ENCODE measurements at regions not wholly inside any gene's neighbourhood (a gene's known extent, or its start where the extent isn't known, plus 50 kb on each side); places are given as distances from the start of the nearest gene placed in this dataset.

DNA sequence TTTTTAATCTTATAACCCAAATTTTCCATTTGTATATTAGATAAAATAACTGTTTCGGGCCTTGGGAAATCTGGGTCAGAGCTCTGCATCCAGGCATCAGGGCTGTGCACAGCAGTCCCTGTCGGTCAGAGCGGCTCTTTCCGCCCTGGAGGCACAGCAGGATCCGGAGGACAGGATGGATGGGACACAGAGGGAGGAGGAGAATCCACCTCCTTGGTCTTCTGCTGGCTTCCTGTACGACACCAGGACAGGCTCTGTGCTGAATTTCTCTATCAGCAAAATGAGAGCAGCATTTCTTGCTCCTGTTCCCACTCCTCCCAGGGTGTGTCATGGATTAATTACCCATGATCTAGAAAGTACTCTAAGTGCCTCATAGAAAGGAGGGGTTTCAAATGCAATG, 254.9 kb downstream of the SKAP2 start:
- 1% methylated on average over 6 of the region's 6 CpGs for WGBS (ENCODE audit: insufficient coverage, low coverage, missing lambda C conversion rate)
- no peak for FAIRE-seq
- POLR2A ChIA-PET: interaction anchor here (0.6 to 1.4 kb wide), 2 partner anchors 11 to 53 kb away, joined by 4 read pairs; no protein-coding TSS in a partner anchor

DNA sequence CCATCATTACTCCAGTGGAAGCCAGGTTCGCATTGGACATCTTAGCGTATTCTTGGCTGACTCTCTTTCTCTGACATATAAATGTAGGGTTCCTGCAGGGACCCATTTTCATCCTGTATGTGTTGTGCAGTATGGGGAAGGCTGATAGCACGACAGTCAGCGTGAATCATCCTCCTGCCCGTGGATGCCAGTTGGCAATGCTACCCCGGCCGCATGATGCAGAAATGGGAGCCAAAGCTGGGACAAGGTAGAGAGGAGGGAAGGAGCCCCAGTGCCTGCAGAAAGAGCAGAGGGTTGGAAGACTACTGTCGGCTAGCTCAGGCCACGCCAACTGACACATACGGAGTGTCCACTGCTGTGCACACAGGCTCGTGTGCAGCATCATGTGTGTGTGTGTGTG, 251.6 kb downstream of the SKAP2 start:
- 2% methylated on average over 11 of the region's 11 CpGs for WGBS (ENCODE audit: insufficient coverage, low coverage, missing lambda C conversion rate)
- no peaks in the 10 kb centered on the region for H3K9me1 ChIP-seq (ENCODE audit: control insufficient read depth, insufficient read depth, low read length)
- no peak overlapping the region for H2AFZ ChIP-seq (ENCODE audit: low read depth, low read length)
- no peak overlapping the region for H3K4me2 ChIP-seq (ENCODE audit: insufficient read depth, low read length)
- ChIA-PET CTCF (ENCODE audit: low intra/inter-chr PET ratio) (no interaction called here), POLR2A (interaction anchor here (0.6 kb wide), 1 partner anchor 715 kb away, joined by 3 read pairs; no protein-coding TSS in a partner anchor)
- no TSS peak for BruUV-seq (replicated peaks)
- H3K36me3 ChIP-seq (ENCODE audit: control insufficient read depth, insufficient read depth, low read length): no peaks in the 10 kb centered on the region
- no peak for ATAC-seq
- H3K9ac ChIP-seq (ENCODE audit: insufficient read depth in 1 of 2, low read depth in 2 of 2, low read length in 2 of 2): no peak overlapping the region
- intact Hi-C loops (cut with micrococcal nuclease): no loop called here
- no peaks in the 10 kb centered on the region for H4K20me1 ChIP-seq (replicated peaks; ENCODE audit: control insufficient read depth, insufficient read depth, low read length)
- DNase-seq (ENCODE audit: extremely low read depth in 1 of 4, low spot score in 3 of 4): no peak
- H3K79me2 ChIP-seq (ENCODE audit: control insufficient read depth, insufficient read depth, low read length): no peaks in the 10 kb centered on the region
- in situ Hi-C loops (cut with MboI): no loop called here
- no peak for FAIRE-seq
- H3K27ac ChIP-seq (ENCODE audit: extremely low read depth, low read depth, low read length): no peak overlapping the region
- peaks cover 2 to 49% of the 10 kb centered on the region in 2 experiments; a peak in 4 of 5 replicates for H3K27me3 ChIP-seq (ENCODE audit: control insufficient read depth in 2 of 2, insufficient read depth in 2 of 2, low read length in 2 of 2)
- H3K4me3 ChIP-seq: no peak overlapping the region
- TF ChIP-seq PCBP2 (IDR thresholded peaks at IDR 0.05; ENCODE audit: low read depth, low read length, poor library complexity, severe bottlenecking): no peak
- no peak for TF ChIP-seq ZNF695 (CRISPR knock-in tag; IDR thresholded peaks at IDR 0.05)
- no peak for TF ChIP-seq POLR2AphosphoS2 (IDR thresholded peaks at IDR 0.05; ENCODE audit: low read length)
- no peak for TF ChIP-seq MECOM (CRISPR knock-in tag; IDR thresholded peaks at IDR 0.05)
- TF ChIP-seq HDAC1 (IDR thresholded peaks at IDR 0.05): no peak
- TF ChIP-seq PTTG1 (tag; IDR thresholded peaks at IDR 0.05; ENCODE audit: low read depth): no peak
- TF ChIP-seq ZKSCAN1 (IDR thresholded peaks at IDR 0.05; ENCODE audit: low read depth, low read length): no peak
- TF ChIP-seq GABPB2 (CRISPR knock-in tag; conservative IDR thresholded peaks at IDR 0.05): no peak
- TF ChIP-seq MCM3 (IDR thresholded peaks at IDR 0.05): no peak
- no peak for TF ChIP-seq TBP (optimal IDR thresholded peaks at IDR 0.05; ENCODE audit: low read depth, low read length)
- TF ChIP-seq, protein P1, sequence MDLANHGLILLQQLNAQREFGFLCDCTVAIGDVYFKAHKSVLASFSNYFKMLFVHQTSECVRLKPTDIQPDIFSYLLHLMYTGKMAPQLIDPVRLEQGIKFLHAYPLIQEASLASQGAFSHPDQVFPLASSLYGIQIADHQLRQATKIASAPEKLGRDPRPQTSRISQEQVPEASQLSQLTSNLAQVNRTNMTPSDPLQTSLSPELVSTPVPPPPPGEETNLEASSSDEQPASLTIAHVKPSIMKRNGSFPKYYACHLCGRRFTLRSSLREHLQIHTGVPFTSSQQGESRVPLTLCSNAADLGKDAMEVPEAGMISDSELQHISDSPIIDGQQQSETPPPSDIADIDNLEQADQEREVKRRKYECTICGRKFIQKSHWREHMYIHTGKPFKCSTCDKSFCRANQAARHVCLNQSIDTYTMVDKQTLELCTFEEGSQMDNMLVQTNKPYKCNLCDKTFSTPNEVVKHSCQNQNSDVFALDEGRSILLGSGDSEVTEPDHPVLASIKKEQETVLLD (IDR thresholded peaks at IDR 0.05): no peak
- no peak for TF ChIP-seq STAG1 (CRISPR knock-in tag; IDR thresholded peaks at IDR 0.05; ENCODE audit: borderline replicate concordance)
- no peak for TF ChIP-seq STAT5A (IDR thresholded peaks at IDR 0.05; ENCODE audit: borderline replicate concordance, low read length)
- TF ChIP-seq CREB1 (IDR thresholded peaks at IDR 0.05): no peak
- TF ChIP-seq CREB1 (CRISPR knock-in tag; IDR thresholded peaks at IDR 0.05): no peak
- no peak for TF ChIP-seq FOXJ3 (CRISPR knock-in tag; IDR thresholded peaks at IDR 0.05)
- H3K9me3 ChIP-seq (replicated peaks; ENCODE audit: control insufficient read depth, insufficient read depth, low read depth, low read length): no peaks in the 10 kb centered on the region; the same call in 1 of the 2 replicates
- no peaks in the 10 kb centered on the region; a peak in 1 of 5 replicates for H3K4me1 ChIP-seq (replicated peaks in 1 of 2; ENCODE audit: control insufficient read depth in 2 of 2, insufficient read depth in 2 of 2, low read length in 2 of 2)

More for the DNA sequence above, 254.9 kb downstream of the SKAP2 start:
- DNase-seq (ENCODE audit: extremely low read depth in 1 of 4, low spot score in 3 of 4) (no peak), ATAC-seq (no peak)
- Histone ChIP-seq H3K9ac (ENCODE audit: insufficient read depth in 1 of 2, low read depth in 2 of 2, low read length in 2 of 2) (no peak overlapping the region), H3K9me3 (replicated peaks; ENCODE audit: control insufficient read depth, insufficient read depth, low read depth, low read length) (no peaks in the 10 kb centered on the region), H3K4me1 (replicated peaks in 1 of 2; ENCODE audit: control insufficient read depth in 2 of 2, insufficient read depth in 2 of 2, low read length in 2 of 2) (no peaks in the 10 kb centered on the region), H3K27me3 (ENCODE audit: control insufficient read depth in 2 of 2, insufficient read depth in 2 of 2, low read length in 2 of 2) (peaks cover 7 to 47% of the 10 kb centered on the region in 2 experiments), H3K36me3 (ENCODE audit: control insufficient read depth, insufficient read depth, low read length) (no peaks in the 10 kb centered on the region), H3K9me1 (ENCODE audit: control insufficient read depth, insufficient read depth, low read length) (no peaks in the 10 kb centered on the region), H3K27ac (ENCODE audit: extremely low read depth, low read depth, low read length) (no peak overlapping the region), H3K4me3 (no peak overlapping the region), H4K20me1 (replicated peaks; ENCODE audit: control insufficient read depth, insufficient read depth, low read length) (no peaks in the 10 kb centered on the region), H3K4me2 (ENCODE audit: insufficient read depth, low read length) (no peak overlapping the region), H3K79me2 (ENCODE audit: control insufficient read depth, insufficient read depth, low read length) (no peaks in the 10 kb centered on the region), H2AFZ (ENCODE audit: low read depth, low read length) (no peak overlapping the region)
- intact Hi-C loops (cut with micrococcal nuclease): no loop called here
- CTCF ChIA-PET (ENCODE audit: low intra/inter-chr PET ratio): no interaction called here
- TF ChIP-seq TEAD1 (CRISPR knock-in tag; IDR thresholded peaks at IDR 0.05) (no peak), CBFA2T3 (IDR thresholded peaks at IDR 0.05) (no peak), ZKSCAN1 (IDR thresholded peaks at IDR 0.05; ENCODE audit: low read depth, low read length) (no peak)
- no TSS peak for BruUV-seq (replicated peaks)
- in situ Hi-C loops (cut with MboI): no loop called here

Data from K562 (cell line).